ENCODE measurements at regions not wholly inside any gene's neighbourhood (a gene's known extent, or its start where the extent isn't known, plus 50 kb on each side); places are given as distances from the start of the nearest gene placed in this dataset.

DNA sequence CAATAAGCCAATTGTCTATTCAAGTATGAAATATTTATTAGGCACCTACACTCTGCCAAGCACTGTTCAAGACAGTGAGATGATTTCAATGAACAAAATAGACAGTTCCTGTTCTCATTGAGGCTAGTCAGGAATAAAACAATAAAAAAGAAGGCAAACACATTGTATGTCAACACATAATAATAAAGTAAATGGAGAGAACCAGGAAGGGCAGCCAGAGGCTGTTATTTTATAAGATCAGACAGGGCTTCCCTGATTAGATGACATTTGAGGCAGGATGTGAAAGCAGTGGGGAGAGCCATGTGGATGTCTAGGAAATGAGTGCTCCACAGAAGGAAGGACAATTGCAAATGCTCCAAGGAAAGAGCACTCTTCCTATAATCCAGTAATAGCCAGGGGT is 2371.1 kb downstream of the MAT2B start:
- H3K27ac ChIP-seq (ENCODE audit: low read depth, low read length) = no peak overlapping the region
- Mint-ChIP-seq H3K4me1 (no peaks in the 10 kb centered on the region), H3K36me3 (ENCODE audit: low read depth) (no peaks in the 10 kb centered on the region), H3K4me3 (no peak overlapping the region), H3K9me3 (no peaks in the 10 kb centered on the region), H3K27ac (no peak overlapping the region), H3K27me3 (ENCODE audit: insufficient read depth) (peaks cover 8% of the 10 kb centered on the region)
- H3K4me3 ChIP-seq (ENCODE audit: low read length) = no peak overlapping the region
- no peaks in the 10 kb centered on the region for H3K4me1 ChIP-seq (ENCODE audit: control insufficient read depth, insufficient read depth, low read length)
- no peaks in the 10 kb centered on the region for H3K36me3 ChIP-seq (ENCODE audit: control insufficient read depth, insufficient read depth, low read length)
- TF ChIP-seq, protein P1, sequence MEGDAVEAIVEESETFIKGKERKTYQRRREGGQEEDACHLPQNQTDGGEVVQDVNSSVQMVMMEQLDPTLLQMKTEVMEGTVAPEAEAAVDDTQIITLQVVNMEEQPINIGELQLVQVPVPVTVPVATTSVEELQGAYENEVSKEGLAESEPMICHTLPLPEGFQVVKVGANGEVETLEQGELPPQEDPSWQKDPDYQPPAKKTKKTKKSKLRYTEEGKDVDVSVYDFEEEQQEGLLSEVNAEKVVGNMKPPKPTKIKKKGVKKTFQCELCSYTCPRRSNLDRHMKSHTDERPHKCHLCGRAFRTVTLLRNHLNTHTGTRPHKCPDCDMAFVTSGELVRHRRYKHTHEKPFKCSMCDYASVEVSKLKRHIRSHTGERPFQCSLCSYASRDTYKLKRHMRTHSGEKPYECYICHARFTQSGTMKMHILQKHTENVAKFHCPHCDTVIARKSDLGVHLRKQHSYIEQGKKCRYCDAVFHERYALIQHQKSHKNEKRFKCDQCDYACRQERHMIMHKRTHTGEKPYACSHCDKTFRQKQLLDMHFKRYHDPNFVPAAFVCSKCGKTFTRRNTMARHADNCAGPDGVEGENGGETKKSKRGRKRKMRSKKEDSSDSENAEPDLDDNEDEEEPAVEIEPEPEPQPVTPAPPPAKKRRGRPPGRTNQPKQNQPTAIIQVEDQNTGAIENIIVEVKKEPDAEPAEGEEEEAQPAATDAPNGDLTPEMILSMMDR (conservative IDR thresholded peaks at IDR 0.05) = no peak
- DNase-seq = no peak
- no peaks in the 10 kb centered on the region for H3K27me3 ChIP-seq (ENCODE audit: control insufficient read depth, insufficient read depth, low read length, poor library complexity, severe bottlenecking)
- H3K9ac ChIP-seq (ENCODE audit: extremely low read depth, low read length, poor library complexity, severe bottlenecking) = no peak overlapping the region
- no peaks in the 10 kb centered on the region for H3K9me3 ChIP-seq (ENCODE audit: control insufficient read depth, low read length)

- H3K27me3 ChIP-seq (ENCODE audit: control insufficient read depth, insufficient read depth, low read length, poor library complexity, severe bottlenecking) = no peaks in the 10 kb centered on the region
- no peak overlapping the region for H3K9ac ChIP-seq (ENCODE audit: extremely low read depth, low read length, poor library complexity, severe bottlenecking)
- H3K4me3 Mint-ChIP-seq = no peak overlapping the region
- H3K9me3 ChIP-seq (ENCODE audit: control insufficient read depth, low read length) = no peaks in the 10 kb centered on the region
- H3K27ac ChIP-seq (ENCODE audit: low read depth, low read length) = no peak overlapping the region
- no peaks in the 10 kb centered on the region for H3K4me1 Mint-ChIP-seq
- H3K27ac Mint-ChIP-seq = no peak overlapping the region
- H3K36me3 Mint-ChIP-seq (ENCODE audit: low read depth) = no peaks in the 10 kb centered on the region
- H3K27me3 Mint-ChIP-seq (ENCODE audit: insufficient read depth) = peaks cover 8% of the 10 kb centered on the region
- H3K9me3 Mint-ChIP-seq = no peaks in the 10 kb centered on the region
- H3K4me3 ChIP-seq (ENCODE audit: low read length) = no peak overlapping the region
- WGBS, 2 experiments (ENCODE audit: insufficient coverage in 1 of 2, insufficient read length in 1 of 2) = 98 to 100% methylated on average over 2 to 3 of the region's 3 CpGs
- DNase-seq = no peak
- H3K36me3 ChIP-seq (ENCODE audit: control insufficient read depth, insufficient read depth, low read length) = no peaks in the 10 kb centered on the region
- TF ChIP-seq, protein P1 (conservative IDR thresholded peaks at IDR 0.05) = no peak
- no peaks in the 10 kb centered on the region for H3K4me1 ChIP-seq (ENCODE audit: control insufficient read depth, insufficient read depth, low read length)
Measured at GRCh38 chr5:165877475-165877874, 2372.1 kb downstream of the MAT2B start.

- Mint-ChIP-seq H3K4me3 (no peak overlapping the region), H3K4me1 (peaks cover 4% of the 10 kb centered on the region), H3K27me3 (ENCODE audit: insufficient read depth) (peaks cover 29% of the 10 kb centered on the region), H3K36me3 (ENCODE audit: low read depth) (no peaks in the 10 kb centered on the region), H3K27ac (no peak overlapping the region), H3K9me3 (peaks cover 22% of the 10 kb centered on the region)
- no peak overlapping the region for H3K9ac ChIP-seq (ENCODE audit: extremely low read depth, low read length, poor library complexity, severe bottlenecking)
- WGBS, 2 experiments (ENCODE audit: insufficient coverage in 1 of 2, insufficient read length in 1 of 2) = 90 to 92% methylated on average over 2 of the region's 2 CpGs
- H3K4me1 ChIP-seq (ENCODE audit: control insufficient read depth, insufficient read depth, low read length) = peaks cover 3% of the 10 kb centered on the region
- H3K27ac ChIP-seq (ENCODE audit: low read depth, low read length) = no peak overlapping the region
- TF ChIP-seq, protein P1 (conservative IDR thresholded peaks at IDR 0.05) = peak; percentile 70
- H3K27me3 ChIP-seq (ENCODE audit: control insufficient read depth, insufficient read depth, low read length, poor library complexity, severe bottlenecking) = peaks cover 20% of the 10 kb centered on the region
- peaks cover 18% of the 10 kb centered on the region for H3K9me3 ChIP-seq (ENCODE audit: control insufficient read depth, low read length)
- no peak for DNase-seq
- no peaks in the 10 kb centered on the region for H3K36me3 ChIP-seq (ENCODE audit: control insufficient read depth, insufficient read depth, low read length)
- H3K4me3 ChIP-seq (ENCODE audit: low read length) = no peak overlapping the region
Measured at GRCh38 chr5:165881259-165881658, 2375.8 kb downstream of the MAT2B start.

All from endodermal cell (in vitro differentiated cells).